Mammary epithelial cell (primary cell): ENCODE measurements at regions not wholly inside any gene's neighbourhood (a gene's known extent, or its start where the extent isn't known, plus 50 kb on each side); places are given as distances from the start of the nearest gene placed in this dataset.

ENCODE experiments used
- EZH2 ChIP-seq: IDR thresholded peaks from 2 replicates; pipeline ENCODE4 v1.6.1; 2012; ENCODE audit warnings: low read length, inconsistent platforms, borderline replicate concordance
- TF ChIP-seq, protein P1 (sequence below), 2 donors: IDR thresholded peaks in 1 of 2; conservative IDR thresholded peaks in 1 of 2; 2 replicates each; pipeline ENCODE4 v1.5.1; 2011 to 2012; ENCODE audit warnings: inconsistent platforms in 2 of 2, low read length in 2 of 2, mild to moderate bottlenecking in 2 of 2, control low read depth in 1 of 2, low read depth in 1 of 2; ENCODE audit not compliant: insufficient read depth in 1 of 2; ENCODE audit errors: extremely low read depth in 1 of 2

GRCh38 chr13:89568276-89568675 is 1779.2 kb upstream of the MIR17HG start:
- TF ChIP-seq, protein P1, sequence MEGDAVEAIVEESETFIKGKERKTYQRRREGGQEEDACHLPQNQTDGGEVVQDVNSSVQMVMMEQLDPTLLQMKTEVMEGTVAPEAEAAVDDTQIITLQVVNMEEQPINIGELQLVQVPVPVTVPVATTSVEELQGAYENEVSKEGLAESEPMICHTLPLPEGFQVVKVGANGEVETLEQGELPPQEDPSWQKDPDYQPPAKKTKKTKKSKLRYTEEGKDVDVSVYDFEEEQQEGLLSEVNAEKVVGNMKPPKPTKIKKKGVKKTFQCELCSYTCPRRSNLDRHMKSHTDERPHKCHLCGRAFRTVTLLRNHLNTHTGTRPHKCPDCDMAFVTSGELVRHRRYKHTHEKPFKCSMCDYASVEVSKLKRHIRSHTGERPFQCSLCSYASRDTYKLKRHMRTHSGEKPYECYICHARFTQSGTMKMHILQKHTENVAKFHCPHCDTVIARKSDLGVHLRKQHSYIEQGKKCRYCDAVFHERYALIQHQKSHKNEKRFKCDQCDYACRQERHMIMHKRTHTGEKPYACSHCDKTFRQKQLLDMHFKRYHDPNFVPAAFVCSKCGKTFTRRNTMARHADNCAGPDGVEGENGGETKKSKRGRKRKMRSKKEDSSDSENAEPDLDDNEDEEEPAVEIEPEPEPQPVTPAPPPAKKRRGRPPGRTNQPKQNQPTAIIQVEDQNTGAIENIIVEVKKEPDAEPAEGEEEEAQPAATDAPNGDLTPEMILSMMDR (conservative IDR thresholded peaks at IDR 0.05 in 1 of 2, IDR thresholded peaks at IDR 0.05 in 1 of 2; ENCODE audit: extremely low read depth in 1 of 2, insufficient read depth in 1 of 2, low read depth in 1 of 2, low read length in 2 of 2): no peak
- TF ChIP-seq EZH2: no peak
